Kidney (tissue), 13 donors: ENCODE measurements at regions not wholly inside any gene's neighbourhood (a gene's known extent, or its start where the extent isn't known, plus 50 kb on each side); places are given as distances from the start of the nearest gene placed in this dataset.

ENCODE experiments used
- DNase-seq, 5 donors: peaks; one replicate each; pipeline ENCODE4 v3.0.0-alpha.2; 2013 to 2020
- FAIRE-seq: peaks from 2 replicates; lab custom pipeline; 2012; peaks lifted over from hg19 to GRCh38; lab: Jason Lieb, UNC
- H3K27ac ChIP-seq, 2 donors: one replicate each; pipeline ENCODE4 v1.7.0; 2013; ENCODE audit warnings: low read depth in 2 of 2, low read length in 2 of 2, inconsistent platforms in 1 of 2
- H3K27me3 ChIP-seq: one replicate; pipeline ENCODE4 v1.7.1; 2013; ENCODE audit warnings: low read length, inconsistent platforms; ENCODE audit not compliant: control insufficient read depth, insufficient read depth
- H3K36me3 ChIP-seq, 3 donors: one replicate each; pipeline versions ENCODE4 v1.7.0 to v1.7.1; 2013; ENCODE audit warnings: low read length in 3 of 3, control low read depth in 1 of 3, inconsistent platforms in 1 of 3; ENCODE audit not compliant: insufficient read depth in 3 of 3, control insufficient read depth in 2 of 3
- H3K4me1 ChIP-seq, 3 donors: one replicate each; pipeline versions ENCODE4 v1.7.0 to v1.7.1; 2013; ENCODE audit warnings: low read length in 3 of 3, inconsistent platforms in 1 of 3, low read depth in 1 of 3; ENCODE audit not compliant: control insufficient read depth in 2 of 3, insufficient read depth in 2 of 3
- H3K4me3 ChIP-seq, 3 donors: one replicate each; pipeline versions ENCODE4 v1.7.0 to v1.8.1; 2013; ENCODE audit warnings: low read length in 3 of 3, control low read depth in 1 of 3, inconsistent platforms in 1 of 3
- H3K9ac ChIP-seq, 3 donors: one replicate each; pipeline versions ENCODE4 v1.7.0 to v1.7.1; 2013; ENCODE audit warnings: low read length in 3 of 3, control low read depth in 1 of 3, inconsistent platforms in 1 of 3
- H3K9me3 ChIP-seq, 3 donors: one replicate each; pipeline versions ENCODE4 v1.7.0 to v1.7.1; 2013; ENCODE audit warnings: low read length in 3 of 3, control low read depth in 1 of 3, inconsistent platforms in 1 of 3; ENCODE audit not compliant: control insufficient read depth in 2 of 3, insufficient read depth in 1 of 3
- intact Hi-C: fragments of 100-400 bp; cut with DNase I; formaldehyde crosslinking; loops from one replicate; pipeline ENCODE4 v1.11.1; 2022
- TF ChIP-seq, protein P1 (sequence below): IDR thresholded peaks from 3 replicates; pipeline ENCODE4 v1.5.1; 2012; ENCODE audit warnings: mild to moderate bottlenecking, moderate library complexity, borderline replicate concordance; ENCODE audit not compliant: insufficient read depth; ENCODE audit errors: extremely low read depth
- donor health status: control.
- donor health status: control.
- donor health status: control.
- donor health status: control.
- donor health status: control.
- donor health status: DM: yes; HTN: yes; CAD: no.
- donor health status: Normal renal cell carcinoma (clear cell type).

DNA sequence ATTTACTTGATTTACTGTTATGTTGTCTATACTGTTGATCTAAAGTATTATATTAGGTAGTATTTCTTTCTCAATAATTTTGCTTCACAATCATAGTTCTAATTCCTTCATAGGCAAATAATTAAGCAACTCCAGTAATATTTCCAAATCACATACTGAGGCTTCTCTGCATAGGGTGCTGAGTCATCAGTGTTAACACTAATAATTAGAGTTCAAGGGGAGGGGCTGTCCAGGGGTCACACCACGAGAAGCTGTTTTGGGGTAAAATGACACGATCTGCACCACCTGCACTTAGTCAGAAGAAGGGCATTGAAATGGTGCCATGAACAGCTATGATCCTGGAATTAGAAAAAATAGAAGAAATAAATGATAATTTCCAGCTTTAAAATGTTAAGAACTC, 1230.9 kb upstream of the SLC10A2 start:
- intact Hi-C loops: no loop called here
- TF ChIP-seq, protein P1, sequence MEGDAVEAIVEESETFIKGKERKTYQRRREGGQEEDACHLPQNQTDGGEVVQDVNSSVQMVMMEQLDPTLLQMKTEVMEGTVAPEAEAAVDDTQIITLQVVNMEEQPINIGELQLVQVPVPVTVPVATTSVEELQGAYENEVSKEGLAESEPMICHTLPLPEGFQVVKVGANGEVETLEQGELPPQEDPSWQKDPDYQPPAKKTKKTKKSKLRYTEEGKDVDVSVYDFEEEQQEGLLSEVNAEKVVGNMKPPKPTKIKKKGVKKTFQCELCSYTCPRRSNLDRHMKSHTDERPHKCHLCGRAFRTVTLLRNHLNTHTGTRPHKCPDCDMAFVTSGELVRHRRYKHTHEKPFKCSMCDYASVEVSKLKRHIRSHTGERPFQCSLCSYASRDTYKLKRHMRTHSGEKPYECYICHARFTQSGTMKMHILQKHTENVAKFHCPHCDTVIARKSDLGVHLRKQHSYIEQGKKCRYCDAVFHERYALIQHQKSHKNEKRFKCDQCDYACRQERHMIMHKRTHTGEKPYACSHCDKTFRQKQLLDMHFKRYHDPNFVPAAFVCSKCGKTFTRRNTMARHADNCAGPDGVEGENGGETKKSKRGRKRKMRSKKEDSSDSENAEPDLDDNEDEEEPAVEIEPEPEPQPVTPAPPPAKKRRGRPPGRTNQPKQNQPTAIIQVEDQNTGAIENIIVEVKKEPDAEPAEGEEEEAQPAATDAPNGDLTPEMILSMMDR: no peak
- H3K27me3 ChIP-seq: no peaks in the 10 kb centered on the region
- H3K27ac ChIP-seq: no peak overlapping the region
- DNase-seq (no peak), FAIRE-seq (no peak)
- H3K4me3 ChIP-seq: no peak overlapping the region
- H3K9me3 ChIP-seq: no peaks in the 10 kb centered on the region
- no peak overlapping the region for H3K9ac ChIP-seq
- H3K4me1 ChIP-seq: no peaks in the 10 kb centered on the region
- no peaks in the 10 kb centered on the region for H3K36me3 ChIP-seq

DNA sequence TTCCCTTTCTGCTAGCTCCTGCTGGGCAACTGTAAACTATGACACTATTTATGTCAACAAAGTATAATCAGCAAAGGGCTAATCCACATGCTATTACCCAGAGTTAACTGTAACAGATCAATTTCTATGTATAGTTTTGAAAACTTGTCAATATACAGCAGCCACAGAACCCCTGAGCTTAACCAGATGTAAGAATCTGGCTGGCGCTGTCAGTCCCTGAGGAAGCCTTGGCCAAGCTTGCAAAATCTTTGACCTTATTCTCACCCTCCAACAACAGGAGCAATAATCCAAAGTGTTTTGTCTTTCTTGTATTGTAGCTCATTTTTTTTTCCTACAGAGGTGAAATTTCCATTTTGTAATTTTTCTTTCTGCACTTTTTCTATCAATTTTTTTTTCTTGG, 1230.1 kb upstream of the SLC10A2 start:
- Histone ChIP-seq H3K9me3 (no peaks in the 10 kb centered on the region), H3K4me3 (no peak overlapping the region), H3K36me3 (no peaks in the 10 kb centered on the region), H3K4me1 (no peaks in the 10 kb centered on the region), H3K9ac (no peak overlapping the region), H3K27me3 (no peaks in the 10 kb centered on the region), H3K27ac (no peak overlapping the region)
- TF ChIP-seq, protein P1: no peak
- FAIRE-seq: no peak
- intact Hi-C loops: no loop called here
- DNase-seq: no peak

DNA sequence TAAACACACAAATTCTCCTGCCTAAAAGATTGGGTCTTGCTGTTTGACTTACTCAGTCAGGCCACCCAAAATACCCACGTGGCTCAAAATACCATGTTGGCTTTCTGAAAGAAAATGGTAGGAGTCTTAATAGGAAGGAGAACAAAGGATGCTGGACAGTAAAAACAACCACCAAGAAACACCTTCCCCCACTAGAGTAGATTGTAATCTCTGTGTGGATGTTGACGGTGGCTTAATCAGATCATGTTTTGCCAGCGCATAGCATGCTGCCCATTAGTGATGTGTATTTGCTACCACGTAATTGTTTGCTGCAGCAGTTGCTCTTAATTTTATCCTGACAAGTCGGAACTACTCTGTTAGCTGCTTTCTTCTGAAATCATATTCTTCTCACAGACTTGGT, 1229.3 kb upstream of the SLC10A2 start:
- H3K36me3 ChIP-seq: no peaks in the 10 kb centered on the region
- FAIRE-seq: no peak
- H3K4me3 ChIP-seq: no peak overlapping the region
- no peak for DNase-seq
- intact Hi-C loops: no loop called here
- H3K4me1 ChIP-seq: no peaks in the 10 kb centered on the region
- no peak overlapping the region for H3K27ac ChIP-seq
- H3K9me3 ChIP-seq: no peaks in the 10 kb centered on the region
- H3K27me3 ChIP-seq: no peaks in the 10 kb centered on the region
- TF ChIP-seq, protein P1: no peak
- no peak overlapping the region for H3K9ac ChIP-seq

DNA sequence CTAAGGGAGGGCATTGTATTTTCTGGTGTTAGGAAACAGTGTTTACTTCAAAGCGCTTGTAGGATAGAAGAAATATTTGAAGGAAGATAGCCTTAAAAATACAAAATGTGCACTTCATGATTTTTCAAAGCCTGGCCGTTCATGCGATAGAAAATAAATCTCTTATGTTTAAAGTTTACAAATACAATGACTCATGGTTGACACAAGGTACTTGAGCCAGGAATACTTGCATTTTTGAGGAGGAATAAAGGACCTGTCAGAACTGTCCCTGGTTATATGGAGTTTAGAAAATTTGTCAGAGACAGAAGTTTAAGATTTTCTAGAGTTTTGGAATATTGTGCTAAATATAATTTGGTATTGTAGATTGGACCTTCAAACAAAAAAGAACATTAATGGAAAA, 1223.2 kb upstream of the SLC10A2 start:
- Histone ChIP-seq H3K4me1 (no peaks in the 10 kb centered on the region), H3K27ac (no peak overlapping the region), H3K36me3 (no peaks in the 10 kb centered on the region), H3K9me3 (no peaks in the 10 kb centered on the region), H3K27me3 (no peaks in the 10 kb centered on the region), H3K4me3 (no peak overlapping the region), H3K9ac (no peak overlapping the region)
- intact Hi-C loops: no loop called here
- DNase-seq (no peak), FAIRE-seq (no peak)
- TF ChIP-seq, protein P1: no peak
